ENCODE measurements at regions not wholly inside any gene's neighbourhood (a gene's known extent, or its start where the extent isn't known, plus 50 kb on each side); places are given as distances from the start of the nearest gene placed in this dataset.

GRCh38 chr4:24337451-24338190 lies 246.7 kb downstream of the DHX15 start:
- peaks cover 29% of the 10 kb centered on the region for H3K27me3 Mint-ChIP-seq (ENCODE audit: insufficient read depth, unreplicated experiment)
- Histone ChIP-seq H3K9me3 (no peaks in the 10 kb centered on the region), H3K27me3 (replicated peaks; ENCODE audit: control insufficient read depth, insufficient read depth, low read length) (no peaks in the 10 kb centered on the region), H3K36me3 (ENCODE audit: control insufficient read depth, insufficient read depth, low read length) (no peaks in the 10 kb centered on the region), H3K4me3 (ENCODE audit: low read depth, low read length) (no peak overlapping the region), H3K4me1 (no peaks in the 10 kb centered on the region)
- no peak overlapping the region for H3K4me3 Mint-ChIP-seq (ENCODE audit: unreplicated experiment)
- DNase-seq: no peak
- ChIA-PET POLR2A (no interaction called here), CTCF (no interaction called here)
- TF ChIP-seq CTCF (IDR thresholded peaks at IDR 0.05; ENCODE audit: insufficient read depth in 1 of 2, low read depth in 1 of 2, low read length in 1 of 2, severe bottlenecking in 1 of 2, unreplicated experiment in 1 of 2): no peak
- no peaks in the 10 kb centered on the region for H3K4me1 Mint-ChIP-seq (ENCODE audit: low read depth, unreplicated experiment)
- BruUV-seq (replicated peaks): no TSS peak
- H3K27ac Mint-ChIP-seq (ENCODE audit: unreplicated experiment): no peak overlapping the region
- no peaks in the 10 kb centered on the region for H3K36me3 Mint-ChIP-seq (ENCODE audit: insufficient read depth, unreplicated experiment)
- no peaks in the 10 kb centered on the region for H3K9me3 Mint-ChIP-seq (ENCODE audit: unreplicated experiment)
- intact Hi-C loops (cut with micrococcal nuclease; ENCODE audit: unreplicated experiment): no loop called here

GRCh38 chr4:24335616-24336015 lies 248.7 kb downstream of the DHX15 start:
- DNase-seq: no peak
- no peaks in the 10 kb centered on the region for H3K4me1 Mint-ChIP-seq (ENCODE audit: low read depth, unreplicated experiment)
- no peaks in the 10 kb centered on the region for H3K9me3 Mint-ChIP-seq (ENCODE audit: unreplicated experiment)
- no peaks in the 10 kb centered on the region for H3K36me3 Mint-ChIP-seq (ENCODE audit: insufficient read depth, unreplicated experiment)
- POLR2A ChIA-PET: no interaction called here
- no peaks in the 10 kb centered on the region for H3K9me3 ChIP-seq
- no TSS peak for BruUV-seq (replicated peaks)
- peaks cover 30% of the 10 kb centered on the region for H3K27me3 Mint-ChIP-seq (ENCODE audit: insufficient read depth, unreplicated experiment)
- no peak overlapping the region for H3K27ac Mint-ChIP-seq (ENCODE audit: unreplicated experiment)
- no peaks in the 10 kb centered on the region for H3K4me1 ChIP-seq
- no peaks in the 10 kb centered on the region for H3K36me3 ChIP-seq (ENCODE audit: control insufficient read depth, insufficient read depth, low read length)
- CTCF ChIA-PET: no interaction called here
- TF ChIP-seq CTCF (IDR thresholded peaks at IDR 0.05; ENCODE audit: insufficient read depth in 1 of 2, low read depth in 1 of 2, low read length in 1 of 2, severe bottlenecking in 1 of 2, unreplicated experiment in 1 of 2): no peak
- H3K4me3 Mint-ChIP-seq (ENCODE audit: unreplicated experiment): no peak overlapping the region
- H3K4me3 ChIP-seq (ENCODE audit: low read depth, low read length): no peak overlapping the region
- intact Hi-C loops (cut with micrococcal nuclease; ENCODE audit: unreplicated experiment): no loop called here
- H3K27me3 ChIP-seq (replicated peaks; ENCODE audit: control insufficient read depth, insufficient read depth, low read length): no peaks in the 10 kb centered on the region

- Mint-ChIP-seq H3K27ac (ENCODE audit: unreplicated experiment) (no peak overlapping the region), H3K36me3 (ENCODE audit: insufficient read depth, unreplicated experiment) (no peaks in the 10 kb centered on the region)
- POLR2A ChIA-PET: no interaction called here
These were observed 249.4 kb downstream of the DHX15 start for GRCh38 chr4:24334906-24335305.

More at GRCh38 chr4:24334906-24335305, 249.4 kb downstream of the DHX15 start:
- CTCF ChIA-PET: no interaction called here
- BruUV-seq (replicated peaks): no TSS peak
- Mint-ChIP-seq H3K4me1 (ENCODE audit: low read depth, unreplicated experiment) (no peaks in the 10 kb centered on the region), H3K9me3 (ENCODE audit: unreplicated experiment) (no peaks in the 10 kb centered on the region), H3K4me3 (ENCODE audit: unreplicated experiment) (no peak overlapping the region), H3K27me3 (ENCODE audit: insufficient read depth, unreplicated experiment) (peaks cover 30% of the 10 kb centered on the region)
- Histone ChIP-seq H3K4me3 (ENCODE audit: low read depth, low read length) (no peak overlapping the region), H3K27me3 (replicated peaks; ENCODE audit: control insufficient read depth, insufficient read depth, low read length) (no peaks in the 10 kb centered on the region), H3K36me3 (ENCODE audit: control insufficient read depth, insufficient read depth, low read length) (no peaks in the 10 kb centered on the region), H3K4me1 (no peaks in the 10 kb centered on the region), H3K9me3 (no peaks in the 10 kb centered on the region)
- no peak for DNase-seq
- intact Hi-C loops (cut with micrococcal nuclease; ENCODE audit: unreplicated experiment): no loop called here
- TF ChIP-seq CTCF (IDR thresholded peaks at IDR 0.05; ENCODE audit: insufficient read depth in 1 of 2, low read depth in 1 of 2, low read length in 1 of 2, severe bottlenecking in 1 of 2, unreplicated experiment in 1 of 2): no peak
